OCI-LY3 (cell line): ENCODE measurements at regions not wholly inside any gene's neighbourhood (a gene's known extent, or its start where the extent isn't known, plus 50 kb on each side); places are given as distances from the start of the nearest gene placed in this dataset.

Experiments
- EZH2phosphoT487 ChIP-seq: fragments of 200-600 bp; shearing (Covaris generic); IDR thresholded peaks from 2 replicates; pipeline ENCODE4 v1.6.1; 2018; ENCODE audit warnings: antibody characterized with exemption, mixed run types, low read depth
- TF ChIP-seq, protein P1 (sequence below): fragments of 200-600, 300-600 bp; sonication (generic); IDR thresholded peaks from 2 replicates; pipeline ENCODE4 v1.5.1; 2014; ENCODE audit warnings: antibody characterized with exemption, low read length, low read depth

- TF ChIP-seq, protein P1, sequence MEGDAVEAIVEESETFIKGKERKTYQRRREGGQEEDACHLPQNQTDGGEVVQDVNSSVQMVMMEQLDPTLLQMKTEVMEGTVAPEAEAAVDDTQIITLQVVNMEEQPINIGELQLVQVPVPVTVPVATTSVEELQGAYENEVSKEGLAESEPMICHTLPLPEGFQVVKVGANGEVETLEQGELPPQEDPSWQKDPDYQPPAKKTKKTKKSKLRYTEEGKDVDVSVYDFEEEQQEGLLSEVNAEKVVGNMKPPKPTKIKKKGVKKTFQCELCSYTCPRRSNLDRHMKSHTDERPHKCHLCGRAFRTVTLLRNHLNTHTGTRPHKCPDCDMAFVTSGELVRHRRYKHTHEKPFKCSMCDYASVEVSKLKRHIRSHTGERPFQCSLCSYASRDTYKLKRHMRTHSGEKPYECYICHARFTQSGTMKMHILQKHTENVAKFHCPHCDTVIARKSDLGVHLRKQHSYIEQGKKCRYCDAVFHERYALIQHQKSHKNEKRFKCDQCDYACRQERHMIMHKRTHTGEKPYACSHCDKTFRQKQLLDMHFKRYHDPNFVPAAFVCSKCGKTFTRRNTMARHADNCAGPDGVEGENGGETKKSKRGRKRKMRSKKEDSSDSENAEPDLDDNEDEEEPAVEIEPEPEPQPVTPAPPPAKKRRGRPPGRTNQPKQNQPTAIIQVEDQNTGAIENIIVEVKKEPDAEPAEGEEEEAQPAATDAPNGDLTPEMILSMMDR: no peak
- no peak for TF ChIP-seq EZH2phosphoT487
Measured at GRCh38 chr11:133776671-133777367, 68.5 kb downstream of the SPATA19 start.
